ENCODE measurements at regions not wholly inside any gene's neighbourhood (a gene's known extent, or its start where the extent isn't known, plus 50 kb on each side); places are given as distances from the start of the nearest gene placed in this dataset.

DNA sequence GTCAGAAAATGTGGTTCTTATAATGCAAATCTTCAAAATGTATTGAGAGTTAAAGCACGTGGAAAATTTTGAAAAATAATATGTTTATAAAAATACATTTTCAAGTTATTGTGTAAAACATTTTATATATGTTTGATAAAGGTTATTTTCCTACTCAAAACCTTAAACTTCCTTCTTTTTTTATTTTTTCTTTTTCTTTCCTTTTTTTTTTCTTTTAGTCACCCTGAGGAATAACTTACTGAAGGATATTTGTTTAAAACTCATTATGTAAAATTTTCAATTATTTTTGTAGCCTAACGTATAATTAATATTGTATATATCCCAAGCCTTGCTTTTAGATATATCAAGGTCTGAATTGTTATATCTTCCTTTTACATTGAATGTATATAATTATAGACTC is 346.8 kb upstream of the GYPC start:
- DNase-seq (ENCODE audit: low spot score): no peak

DNA sequence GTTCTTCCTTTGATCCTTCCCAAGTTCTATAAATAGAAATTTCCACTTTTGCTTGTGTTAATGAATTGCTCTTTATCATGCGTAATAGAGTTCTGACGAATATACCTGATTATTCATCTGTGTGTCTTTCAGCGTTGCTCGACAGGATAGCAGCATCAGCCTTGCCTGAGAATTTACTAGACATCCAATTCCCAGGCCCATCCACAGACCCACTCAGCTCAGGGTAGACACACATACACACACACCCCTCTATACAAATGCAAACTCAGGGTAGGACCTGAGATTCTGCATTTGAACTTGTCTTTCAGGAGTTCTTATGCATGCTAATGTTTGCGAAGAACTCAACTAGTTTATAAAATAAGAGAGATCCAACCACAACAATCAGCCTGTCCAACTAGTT is 343.4 kb upstream of the GYPC start:
- DNase-seq (ENCODE audit: low spot score): no peak

DNA sequence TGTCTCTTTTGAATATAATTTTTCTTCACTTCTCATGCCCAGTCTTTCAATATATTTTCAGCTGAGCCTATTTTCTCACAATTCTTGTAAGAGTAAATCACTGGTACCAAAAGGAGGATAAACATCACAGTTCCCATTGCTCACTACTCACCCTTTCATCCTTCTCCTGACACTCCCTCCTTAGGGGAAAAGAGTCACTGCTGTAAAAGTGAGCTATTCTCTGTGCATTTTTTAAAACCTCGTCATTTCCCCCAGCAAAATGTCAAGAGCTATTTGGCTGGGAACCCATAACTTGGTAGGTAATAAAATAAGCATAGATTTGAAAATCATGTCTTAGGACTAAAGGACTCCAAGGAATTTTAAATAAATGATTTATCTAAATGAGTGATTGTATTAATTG is 340.1 kb upstream of the GYPC start:
- no peak for DNase-seq (ENCODE audit: low spot score)

DNA sequence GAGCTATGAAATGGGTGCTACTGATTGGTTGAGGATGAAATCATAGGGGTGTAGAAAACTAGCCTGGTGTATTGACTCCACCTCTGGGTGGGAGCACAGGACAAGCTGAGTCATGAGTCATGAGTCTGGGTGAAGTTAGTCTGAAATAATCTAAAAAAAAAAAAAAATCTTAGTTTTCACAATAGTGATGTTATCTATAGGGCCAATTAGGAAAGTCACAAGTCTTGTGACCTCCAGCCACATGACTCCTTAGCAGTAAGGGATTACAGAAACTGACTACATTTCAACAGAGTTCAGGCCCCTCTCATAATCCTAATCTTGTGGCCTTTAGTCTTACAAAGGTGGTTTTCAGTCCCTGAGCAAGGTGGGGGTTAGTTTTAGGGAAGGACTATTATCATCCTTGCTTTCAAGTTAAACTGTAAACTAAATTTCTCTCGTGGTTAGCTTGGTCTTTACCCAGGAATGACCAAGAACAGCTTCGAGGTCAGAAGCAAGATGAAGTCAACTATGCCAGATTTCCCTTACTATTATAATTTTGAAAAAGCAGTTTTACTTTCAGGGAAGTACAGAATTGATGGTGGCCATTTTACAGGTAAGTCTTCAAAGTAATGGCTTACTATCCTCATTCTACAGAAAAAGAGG is 338.0 kb upstream of the GYPC start:
- DNase-seq (ENCODE audit: low spot score): peak; percentile 3

DNA sequence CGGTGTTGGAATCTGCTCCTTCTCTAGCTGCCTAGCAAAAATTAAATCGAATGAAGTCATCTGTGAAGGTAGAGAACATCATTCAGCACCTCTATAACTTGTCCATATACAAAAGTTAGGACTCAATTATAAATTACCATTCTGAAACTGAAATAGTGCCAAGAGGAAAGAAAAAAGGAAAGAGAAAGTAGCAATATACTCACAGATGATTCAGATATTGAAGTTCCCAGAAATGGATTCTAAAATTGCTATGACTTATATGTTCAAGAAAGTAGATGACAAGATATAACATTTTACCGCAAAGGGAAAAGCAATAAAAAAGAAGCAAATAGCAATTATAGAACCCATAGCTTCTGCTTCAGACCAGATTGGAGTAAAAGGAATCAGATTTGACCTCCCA is 333.6 kb upstream of the GYPC start:
- no peak for DNase-seq (ENCODE audit: low spot score)

DNA sequence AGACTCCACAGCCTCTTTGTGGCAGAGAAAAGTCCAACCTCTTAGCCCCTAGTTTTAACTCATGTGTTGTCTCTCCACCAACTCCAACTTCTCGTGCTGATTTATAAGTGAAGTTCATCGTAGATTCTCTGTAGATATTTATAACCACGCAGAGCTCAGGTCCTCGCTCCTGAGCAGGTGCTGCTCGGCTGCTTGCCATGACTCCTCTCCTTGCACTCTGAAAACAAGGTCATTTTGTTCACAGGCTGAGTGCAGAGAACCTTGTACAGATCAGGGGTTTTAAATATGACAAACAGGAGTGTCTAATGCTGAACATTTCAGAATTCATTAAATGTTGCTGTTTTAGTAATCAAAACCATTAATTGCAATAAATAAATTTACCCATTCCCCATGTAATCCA is 330.8 kb upstream of the GYPC start:
- DNase-seq (ENCODE audit: low spot score): no peak

DNA sequence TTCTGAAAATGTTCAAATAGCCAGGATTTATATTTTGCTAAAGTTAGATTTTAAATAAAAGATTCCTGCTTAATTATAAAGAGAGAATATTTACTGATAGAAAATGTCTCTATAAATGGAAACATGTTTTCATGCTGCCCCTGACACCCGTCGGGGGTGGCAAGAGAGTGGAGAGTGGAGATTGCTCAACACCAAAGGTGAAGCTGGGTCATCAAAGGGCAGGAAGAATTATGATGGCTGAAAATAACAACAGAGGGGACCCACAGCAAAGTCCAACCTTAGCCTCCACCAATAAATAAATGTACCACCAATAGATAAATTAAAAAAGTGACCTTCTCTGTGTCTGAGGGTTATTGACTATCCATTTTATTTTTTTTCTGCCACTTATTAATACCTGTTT is 326.8 kb upstream of the GYPC start:
- no peak for DNase-seq (ENCODE audit: low spot score)

DNA sequence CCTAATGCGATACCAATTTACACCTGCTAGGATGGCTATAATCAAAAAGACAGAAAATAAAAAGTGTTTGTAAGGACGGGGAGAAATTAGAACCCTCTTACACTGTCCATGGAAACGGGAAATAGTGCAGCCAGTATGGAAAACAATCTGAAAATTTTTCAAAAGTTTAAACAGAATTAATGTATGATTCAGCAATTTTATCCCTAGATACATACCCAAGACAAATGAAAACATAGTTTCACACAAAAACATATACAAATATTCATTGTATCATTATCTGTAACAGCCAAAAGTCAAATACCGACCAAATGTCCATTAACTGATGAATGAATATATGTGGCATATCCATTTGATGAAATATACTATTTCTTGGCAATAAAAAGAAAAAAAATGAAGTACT is 313.5 kb upstream of the GYPC start:
- DNase-seq (ENCODE audit: low spot score): no peak

DNA sequence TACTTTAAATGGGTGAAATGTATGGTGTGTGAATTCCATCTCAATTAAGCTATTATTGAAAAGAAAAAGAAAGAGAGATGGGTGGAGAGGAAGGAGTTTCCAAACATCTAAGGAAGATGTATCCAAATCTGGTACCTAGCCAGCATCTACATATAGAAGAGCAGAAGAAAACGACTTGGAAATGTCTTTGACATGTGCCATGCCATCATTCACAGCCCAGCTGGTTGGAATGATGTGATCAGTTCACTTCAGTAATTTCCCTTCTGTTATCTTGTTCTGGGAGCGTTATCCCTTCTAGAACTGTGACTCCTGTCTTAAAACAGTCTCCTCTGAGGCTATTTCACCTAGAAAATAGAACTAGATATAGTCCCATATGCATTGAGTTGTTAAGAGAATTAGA is 312.8 kb upstream of the GYPC start:
- no peak for DNase-seq (ENCODE audit: low spot score)

DNA sequence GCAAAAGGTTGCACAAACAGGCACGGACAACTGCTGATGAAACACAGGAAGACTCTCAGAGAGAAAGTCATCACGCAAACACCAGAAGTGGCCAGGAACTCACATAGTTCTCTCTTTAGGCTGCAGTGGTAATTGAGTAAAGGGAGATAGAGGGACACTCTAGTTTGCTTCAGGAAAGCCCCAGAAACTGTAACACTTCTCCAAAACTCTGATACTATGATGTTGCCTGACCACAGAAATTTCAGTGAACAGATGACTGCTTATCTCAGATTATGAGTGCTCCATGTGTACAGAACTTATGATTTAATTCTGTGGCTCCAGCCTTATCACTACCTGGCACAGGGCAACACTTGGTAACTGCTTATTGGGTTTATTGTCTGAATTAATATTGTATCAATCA is 311.5 kb upstream of the GYPC start:
- DNase-seq (ENCODE audit: low spot score): no peak

DNA sequence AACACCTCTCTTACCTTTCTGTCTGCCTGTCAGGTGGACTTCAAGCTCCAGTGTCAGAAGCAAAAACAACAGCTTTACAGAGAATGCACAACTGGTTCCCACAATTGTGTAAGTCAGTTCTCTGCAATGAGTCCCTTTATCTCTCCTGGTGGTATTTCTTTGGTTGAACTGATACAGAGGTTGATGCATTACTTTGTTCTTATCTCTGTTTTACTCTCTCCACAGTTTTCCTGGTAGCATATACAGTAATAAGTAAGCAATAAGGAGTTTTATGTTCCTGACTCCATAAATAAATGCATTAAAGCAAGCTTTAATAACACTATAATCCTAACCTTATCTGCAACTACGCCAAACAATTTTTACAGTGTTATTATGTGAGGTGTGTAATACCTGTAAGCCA is 310.3 kb upstream of the GYPC start:
- DNase-seq (ENCODE audit: low spot score): no peak

DNA sequence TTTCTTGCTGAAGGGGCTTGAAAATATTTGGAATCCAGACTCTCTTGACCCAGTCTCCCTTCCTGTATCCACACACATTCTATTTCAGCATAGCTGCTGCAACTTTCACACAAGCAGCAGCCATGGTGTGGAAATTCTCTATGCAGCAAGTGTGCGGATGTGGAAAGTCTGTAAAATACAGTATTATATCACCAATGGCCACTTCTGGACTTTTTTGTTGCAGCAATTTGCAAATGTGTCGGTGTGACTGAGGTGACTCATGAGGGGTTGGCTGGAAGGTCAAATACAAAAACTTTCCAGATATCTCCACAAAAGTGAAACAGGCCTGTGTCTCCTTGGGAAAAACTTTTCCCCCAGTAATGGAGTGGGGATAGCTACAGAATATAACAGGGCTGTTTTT is 299.3 kb upstream of the GYPC start:
- no peak for DNase-seq (ENCODE audit: low spot score)

DNA sequence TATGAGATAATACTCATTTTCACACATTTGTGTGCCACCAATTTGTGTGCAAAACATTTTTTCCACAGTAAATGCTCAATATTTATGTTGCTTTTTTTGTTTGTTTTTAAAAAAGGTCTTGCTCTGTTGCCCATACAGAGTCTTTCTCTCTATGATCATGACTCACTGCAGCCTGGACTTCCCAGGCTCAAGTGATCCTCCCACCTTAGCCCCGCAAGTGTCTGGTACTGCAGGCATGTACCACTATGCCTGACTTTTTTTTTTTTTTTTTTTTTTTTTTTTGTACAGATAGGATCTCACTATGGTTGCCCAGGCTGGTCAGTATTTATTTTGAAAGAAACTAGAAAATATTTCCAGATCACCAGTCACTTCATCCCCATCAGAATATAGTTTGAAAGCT is 297.8 kb upstream of the GYPC start:
- DNase-seq (ENCODE audit: low spot score): no peak

DNA sequence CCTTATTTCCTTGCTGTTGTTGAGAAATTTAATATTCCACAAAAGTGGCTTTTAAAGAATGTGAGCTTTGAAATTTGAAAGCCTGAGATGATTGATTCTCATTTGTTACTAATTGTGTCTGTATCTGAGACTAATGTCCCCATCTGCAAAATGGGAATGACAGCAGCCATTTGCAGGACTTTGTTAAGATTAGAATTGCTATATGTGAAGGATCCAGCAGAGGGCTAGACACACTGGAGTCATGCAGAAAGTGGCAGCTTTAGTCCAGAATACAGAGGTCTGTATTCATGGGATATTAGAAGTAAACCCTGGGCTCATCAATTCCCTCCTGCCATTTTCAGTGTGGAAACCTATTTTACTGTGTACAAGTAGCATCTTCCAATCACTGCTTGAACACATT is 296.5 kb upstream of the GYPC start:
- DNase-seq (ENCODE audit: low spot score): peak; percentile 26

DNA sequence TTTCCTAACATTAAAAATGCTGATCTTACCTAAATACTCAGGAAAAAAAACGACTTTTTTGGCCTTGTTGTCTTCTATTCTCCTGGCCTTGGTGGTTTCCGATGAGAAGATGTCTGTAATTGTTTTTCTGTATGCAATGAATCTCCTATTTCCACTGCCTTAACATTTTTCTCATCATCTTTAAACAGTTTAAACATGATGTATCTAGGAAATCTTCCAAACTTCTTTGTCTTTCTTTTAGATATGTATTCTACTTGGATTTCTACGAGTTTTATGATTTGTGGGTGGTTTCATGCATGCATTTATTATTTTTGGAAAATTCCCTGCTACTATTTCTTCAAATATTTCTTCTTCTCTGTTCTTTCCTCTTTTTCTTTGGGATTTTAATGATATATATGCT is 288.6 kb upstream of the GYPC start:
- no peak for DNase-seq (ENCODE audit: low spot score)

DNA sequence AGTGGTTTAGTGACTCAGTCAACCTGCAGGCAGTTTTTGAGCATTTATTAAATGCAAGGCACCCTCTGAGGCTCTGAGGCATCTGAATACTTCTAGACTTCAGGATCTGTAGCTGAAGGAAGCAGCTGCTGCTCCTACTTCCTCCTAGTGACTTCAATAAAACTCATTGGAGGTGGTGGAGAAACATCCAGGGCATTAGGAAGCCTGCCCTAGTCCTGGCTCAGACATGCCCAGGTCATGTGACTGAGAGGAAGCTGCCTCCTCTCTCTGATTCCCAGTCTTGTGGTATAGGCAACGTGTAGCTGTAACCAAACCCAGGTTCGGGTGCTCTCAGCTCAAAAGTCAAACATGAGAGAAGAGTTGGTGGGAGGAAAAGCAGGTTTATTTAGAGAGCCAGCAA is 287.2 kb upstream of the GYPC start:
- DNase-seq (ENCODE audit: low spot score): no peak

DNA sequence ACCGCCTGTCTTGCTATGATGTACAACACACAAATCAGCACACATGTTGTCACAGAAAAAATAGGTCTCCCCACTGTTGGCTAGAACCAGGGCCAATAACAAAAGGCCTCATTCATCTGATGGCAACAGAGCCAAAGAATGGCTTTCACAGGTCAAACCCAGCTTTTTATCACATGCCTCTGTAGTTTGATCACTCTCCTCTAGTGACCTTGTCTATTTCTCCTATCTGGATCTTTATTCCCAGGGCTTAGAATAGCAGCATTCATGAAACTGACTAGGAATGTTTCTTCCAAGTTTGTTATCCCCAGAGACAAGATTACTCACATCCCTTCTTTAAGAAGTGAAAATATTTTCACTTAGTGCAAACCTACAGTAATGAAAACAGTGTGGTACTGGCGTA is 285.8 kb upstream of the GYPC start:
- DNase-seq (ENCODE audit: low spot score): no peak

DNA sequence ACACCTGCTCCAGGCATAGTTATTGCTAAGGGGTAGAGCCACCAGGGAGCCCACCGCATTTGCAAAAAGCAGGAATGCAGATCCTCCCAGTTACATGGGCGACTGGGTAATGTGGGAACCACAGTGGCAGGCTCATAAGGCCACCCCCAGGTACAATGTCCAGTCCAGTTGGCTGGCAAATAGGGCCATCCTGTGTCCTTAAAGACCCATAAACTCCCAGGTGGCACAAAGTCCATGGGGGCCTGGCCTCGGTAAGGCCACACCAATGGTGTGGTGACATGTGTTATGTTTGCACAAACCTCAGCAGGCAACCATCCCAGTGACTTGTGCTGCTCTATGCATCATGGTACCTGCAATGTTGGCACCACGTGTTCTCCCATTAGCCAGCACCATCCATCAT is 283.6 kb upstream of the GYPC start:
- DNase-seq (ENCODE audit: low spot score): no peak

DNA sequence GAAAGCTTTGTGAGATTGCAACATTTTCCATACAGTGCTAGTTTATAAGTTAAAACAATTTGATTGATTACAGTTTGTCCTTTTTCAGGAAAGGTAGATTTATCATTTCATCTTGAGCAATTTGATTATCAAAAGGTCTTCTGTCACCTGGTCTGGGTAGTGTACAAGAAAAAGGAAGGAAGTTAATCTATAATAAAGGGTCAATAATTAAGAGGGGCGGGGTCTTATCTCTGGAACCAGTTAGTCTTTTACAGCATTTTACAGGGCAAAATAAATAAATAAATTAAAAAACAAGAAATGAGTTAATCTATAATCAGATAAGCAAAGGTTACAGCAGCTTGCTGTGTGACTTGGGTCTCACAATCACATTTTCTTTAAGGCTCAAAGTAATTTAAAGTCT is 277.8 kb upstream of the GYPC start:
- DNase-seq (ENCODE audit: low spot score): no peak

DNA sequence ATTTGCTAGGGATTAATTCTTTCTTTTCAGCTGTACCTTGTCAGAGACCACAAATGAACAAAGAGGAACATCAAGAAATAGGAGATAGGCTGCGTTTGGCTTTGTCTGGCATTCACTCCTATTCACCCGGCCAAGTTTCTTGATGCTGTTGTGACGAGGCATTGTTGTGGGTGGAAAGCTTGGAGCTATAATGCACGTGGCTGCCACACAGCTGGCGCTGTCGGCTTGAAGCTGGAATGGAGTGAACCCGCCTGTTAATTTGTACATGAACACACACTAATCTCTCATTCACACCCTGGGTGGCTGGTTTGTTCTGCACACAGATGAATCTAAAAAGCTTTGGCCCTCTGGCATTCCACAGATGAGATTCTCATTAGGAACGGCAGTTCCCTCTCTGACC is 274.9 kb upstream of the GYPC start:
- DNase-seq (ENCODE audit: low spot score): no peak

DNA sequence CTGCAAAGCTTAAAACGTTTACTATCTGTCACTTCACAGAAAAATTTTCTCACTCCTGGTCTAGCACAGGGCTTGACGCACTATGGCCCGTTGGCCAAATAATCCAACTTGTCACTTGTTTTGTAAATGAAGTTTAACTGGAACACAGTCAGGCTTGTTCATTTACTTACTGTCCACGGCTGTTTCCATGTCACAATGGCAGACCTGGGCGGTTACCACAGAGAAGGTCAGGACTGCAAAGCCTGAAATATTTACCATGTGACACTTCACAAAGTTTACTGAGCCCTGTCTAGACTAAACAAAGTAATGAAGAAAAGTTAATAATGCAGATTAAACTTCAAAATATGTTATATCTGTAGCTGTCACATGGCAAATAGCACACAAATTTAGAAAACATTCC is 273.0 kb upstream of the GYPC start:
- no peak for DNase-seq (ENCODE audit: low spot score)

DNA sequence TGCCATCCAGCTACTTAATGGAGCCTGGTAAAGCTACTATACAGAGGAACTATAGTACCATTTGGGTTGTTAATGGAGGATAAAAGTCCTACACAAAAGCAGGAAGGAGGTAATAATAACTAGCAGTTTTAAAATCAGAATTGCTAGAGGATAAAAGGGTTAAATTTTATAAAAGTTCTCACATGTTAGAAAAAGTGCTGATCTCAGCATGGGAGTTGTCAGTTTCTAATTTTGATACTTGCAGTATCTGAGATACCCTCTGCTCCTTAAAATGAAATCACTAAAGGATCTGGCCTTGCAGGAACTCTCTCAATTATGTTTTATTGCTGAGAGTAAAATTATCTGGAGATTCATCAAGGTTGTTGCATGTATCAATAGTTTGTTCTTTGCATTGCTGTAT is 272.2 kb upstream of the GYPC start:
- DNase-seq (ENCODE audit: low spot score): no peak

DNA sequence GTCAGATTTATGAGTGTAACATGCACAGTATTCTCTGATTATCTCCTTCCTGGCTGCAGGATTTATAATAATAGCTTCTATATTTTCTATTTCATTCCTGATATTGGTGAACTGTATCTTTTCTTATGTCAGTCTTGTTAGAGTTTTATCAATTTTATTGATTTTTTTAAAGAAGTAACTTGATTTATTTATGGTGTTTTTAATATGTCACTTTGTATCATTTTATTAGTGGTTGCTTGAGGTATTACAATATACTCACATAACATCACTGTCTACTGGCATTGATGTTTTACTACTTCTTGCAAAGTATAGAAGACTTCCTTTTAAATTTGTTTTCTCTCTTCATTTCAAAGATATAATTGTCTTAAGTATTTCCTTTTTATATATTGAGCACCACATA is 270.5 kb upstream of the GYPC start:
- no peak for DNase-seq (ENCODE audit: low spot score)

DNA sequence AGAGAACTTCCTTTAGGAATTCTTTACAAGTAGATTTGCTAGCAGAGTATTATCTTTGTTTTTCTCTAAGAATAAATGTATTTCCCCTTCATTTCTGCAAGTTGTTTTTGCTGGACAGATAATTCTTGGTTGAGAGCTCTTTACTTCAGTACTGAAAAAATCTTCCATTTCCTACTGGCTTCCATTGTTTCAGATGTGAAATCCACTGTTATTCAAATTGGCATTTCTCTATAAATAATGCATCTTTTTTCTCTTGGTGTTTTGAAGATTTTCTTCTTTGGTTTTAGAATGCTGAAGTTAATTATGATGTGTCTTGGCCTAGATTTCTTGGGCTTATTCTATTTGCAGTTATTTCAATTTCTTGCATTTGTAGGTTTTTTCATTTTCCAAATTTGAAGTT is 270.0 kb upstream of the GYPC start:
- DNase-seq (ENCODE audit: low spot score): no peak

DNA sequence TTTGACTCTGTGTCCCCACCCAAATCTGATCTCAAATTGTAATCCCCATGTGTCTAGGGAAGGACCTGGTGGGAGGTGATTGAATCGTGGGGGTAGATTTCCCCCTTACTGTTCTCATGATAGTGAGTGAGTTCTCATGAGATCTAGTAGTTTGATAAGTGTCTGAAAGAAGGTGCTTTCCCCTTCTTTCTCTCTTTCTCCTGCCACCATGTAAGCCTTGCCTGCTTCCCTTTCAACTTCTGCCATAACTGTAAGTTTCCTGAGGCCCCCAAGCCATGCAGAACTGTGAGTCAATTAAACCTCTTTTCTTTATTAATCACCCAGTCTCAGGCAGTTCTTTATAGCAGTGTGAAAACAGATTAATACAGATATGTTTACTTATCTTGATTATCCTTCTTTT is 266.5 kb upstream of the GYPC start:
- no peak for DNase-seq (ENCODE audit: low spot score)

All from kidney tubule cell (primary cell).